K562 (cell line): ENCODE measurements at regions not wholly inside any gene's neighbourhood (a gene's known extent, or its start where the extent isn't known, plus 50 kb on each side); places are given as distances from the start of the nearest gene placed in this dataset.

ENCODE experiments used
- ATAC-seq: fragments of 200-7000 bp; cut with Tn5 transposase; 3 replicates; pipeline ENCODE4 v1.9.1; 2020; ENCODE audit warnings: moderate library complexity
- BruUV-seq: library from RNA; stranded (reverse); fragments of 400-500 nt; replicated peaks from 2 replicates; lab custom pipeline; 2021; lab: Mats Ljungman, UMichigan
- CTCF ChIA-PET: fragments of 300-600 bp; formaldehyde crosslinking; extraction: SDS; loops from one replicate; lab custom pipeline; 2021; ENCODE audit warnings: low intra/inter-chr PET ratio; lab: Yijun Ruan, JAX
- POLR2A ChIA-PET: fragments of 300-600, 350-650 bp; sonication (Branson Sonifier 250); formaldehyde crosslinking; extraction: SDS; loops from one replicate; lab custom pipeline; 2021; ENCODE audit warnings: antibody characterized with exemption, inconsistent platforms; lab: Yijun Ruan, JAX
- DNase-seq, 4 experiments: peaks; one replicate each; pipeline versions ENCODE4 v3.0.0 to v3.0.0-alpha.2; 2011 to 2018; ENCODE audit warnings: low spot score in 3 of 4, mixed read lengths in 3 of 4; ENCODE audit errors: extremely low read depth in 1 of 4
- FAIRE-seq: peaks from 2 replicates; lab custom pipeline; 2011; peaks lifted over from hg19 to GRCh38; lab: Jason Lieb, UNC
- H2AFZ ChIP-seq: 2 replicates; pipeline ENCODE4 v1.6.0; 2011; ENCODE audit warnings: low read depth, low read length, control low read depth, inconsistent platforms
- H3K27ac ChIP-seq: fragments of 200-600 bp; 3 replicates; pipeline ENCODE4 v1.8.0; 2011; ENCODE audit warnings: low read depth, mild to moderate bottlenecking, control low read depth, inconsistent platforms, low read length, moderate library complexity, mixed read lengths; ENCODE audit errors: extremely low read depth
- H3K27me3 ChIP-seq, 2 experiments: fragments of 300-600 bp in 1 of 2; 2 replicates in 1 of 2; 3 replicates in 1 of 2; pipeline versions ENCODE4 v1.6.0 to v1.8.0; 2011; ENCODE audit warnings: inconsistent platforms in 2 of 2, low read length in 2 of 2, mild to moderate bottlenecking in 1 of 2, mixed read lengths in 1 of 2, moderate library complexity in 1 of 2; ENCODE audit not compliant: control insufficient read depth in 2 of 2, insufficient read depth in 2 of 2
- H3K36me3 ChIP-seq: fragments of 300-600 bp; 3 replicates; pipeline ENCODE4 v1.8.0; 2011; ENCODE audit warnings: mild to moderate bottlenecking, low read length, inconsistent platforms; ENCODE audit not compliant: control insufficient read depth, insufficient read depth
- H3K4me1 ChIP-seq, 2 experiments: fragments of 200-600 bp in 1 of 2; replicated peaks in 1 of 2; 2 replicates in 1 of 2; 3 replicates in 1 of 2; pipeline versions ENCODE4 v1.5.1 to v1.8.0; 2011; ENCODE audit warnings: inconsistent platforms in 2 of 2, low read length in 2 of 2, mild to moderate bottlenecking in 1 of 2, mixed read lengths in 1 of 2, moderate library complexity in 1 of 2; ENCODE audit not compliant: control insufficient read depth in 2 of 2, insufficient read depth in 2 of 2
- H3K4me2 ChIP-seq: 2 replicates; pipeline ENCODE4 v1.6.1; 2011; ENCODE audit warnings: low read length, control low read depth, inconsistent platforms, mixed read lengths; ENCODE audit not compliant: insufficient read depth
- H3K4me3 ChIP-seq: fragments of 200-600 bp; sonication (generic), shearing (Covaris generic); 2 replicates; pipeline ENCODE4 v1.5.1; 2016; ENCODE audit warnings: control low read depth, inconsistent platforms
- H3K79me2 ChIP-seq: fragments of 200-600 bp; 3 replicates; pipeline ENCODE4 v1.8.0; 2011; ENCODE audit warnings: low read length, inconsistent platforms; ENCODE audit not compliant: control insufficient read depth, insufficient read depth
- H3K9ac ChIP-seq, 2 experiments: 2 replicates each; pipeline versions ENCODE4 v1.6.0 to v1.6.1; 2011; ENCODE audit warnings: low read depth in 2 of 2, low read length in 2 of 2, control low read depth in 1 of 2, inconsistent platforms in 1 of 2, mild to moderate bottlenecking in 1 of 2, mixed read lengths in 1 of 2; ENCODE audit not compliant: insufficient read depth in 1 of 2
- H3K9me1 ChIP-seq: one replicate; pipeline ENCODE4 v1.6.0; 2011; ENCODE audit warnings: inconsistent platforms, mild to moderate bottlenecking, low read length, moderate library complexity; ENCODE audit not compliant: control insufficient read depth, insufficient read depth
- H3K9me3 ChIP-seq: replicated peaks from 2 replicates; pipeline ENCODE4 v1.5.1; 2011; ENCODE audit warnings: low read depth, low read length, inconsistent platforms; ENCODE audit not compliant: control insufficient read depth, insufficient read depth
- H4K20me1 ChIP-seq: replicated peaks from 2 replicates; pipeline ENCODE4 v1.6.1; 2011; ENCODE audit warnings: low read length, inconsistent platforms, mixed read lengths; ENCODE audit not compliant: control insufficient read depth, insufficient read depth
- ATF3 ChIP-seq, 2 experiments: fragments of 450-650 bp in 1 of 2; sonication (generic) in 1 of 2; formaldehyde crosslinking in 1 of 2; IDR thresholded peaks in 1 of 2; conservative IDR thresholded peaks in 1 of 2; 2 replicates each; pipeline versions ENCODE4 v1.6.1 to v1.8.1; 2016 to 2023; ENCODE audit warnings: mild to moderate bottlenecking in 2 of 2, moderate library complexity in 2 of 2, inconsistent platforms in 1 of 2, missing genetic modification reagents in 1 of 2
- C11orf30 ChIP-seq: fragments of 450-650 bp; IDR thresholded peaks from 2 replicates; pipeline ENCODE4 v1.6.1; 2016; ENCODE audit warnings: low read depth, mild to moderate bottlenecking
- MYNN ChIP-seq, 2 experiments: sonication (generic); formaldehyde crosslinking in 1 of 2; IDR thresholded peaks; 2 replicates each; pipeline versions ENCODE4 v1.5.0 to v1.6.1; 2016 to 2020; ENCODE audit warnings: antibody characterized with exemption in 1 of 2, missing genetic modification reagents in 1 of 2
- PATZ1 ChIP-seq: fragments of 250-450 bp; sonication (Bioruptor Pico); IDR thresholded peaks from 2 replicates; pipeline ENCODE4 v1.5.0; 2020; ENCODE audit warnings: mild to moderate bottlenecking, borderline replicate concordance
- PML ChIP-seq: IDR thresholded peaks from 2 replicates; pipeline ENCODE4 v1.6.1; 2012; ENCODE audit warnings: low read length, inconsistent platforms
- PRMT5 ChIP-seq: sonication (generic); formaldehyde crosslinking; IDR thresholded peaks from 2 replicates; pipeline ENCODE4 v1.5.0; 2020; ENCODE audit warnings: missing genetic modification reagents
- PTTG1 ChIP-seq: fragments of 450-650 bp; IDR thresholded peaks from 2 replicates; pipeline ENCODE4 v1.6.1; 2016; ENCODE audit warnings: low read depth, mild to moderate bottlenecking, missing genetic modification characterization, missing compliant biosample characterization
- RBM34 ChIP-seq: fragments of 200-400 bp; formaldehyde crosslinking; IDR thresholded peaks from 2 replicates; pipeline ENCODE4 v1.6.1; 2018; ENCODE audit warnings: low read length, borderline replicate concordance; ENCODE audit not compliant: insufficient read depth
- THRA ChIP-seq: fragments of 450-650 bp; IDR thresholded peaks from 2 replicates; pipeline ENCODE4 v1.6.1; 2017; ENCODE audit warnings: mild to moderate bottlenecking, moderate library complexity
- ZNF395 ChIP-seq: fragments of 200-800 bp; sonication (Bioruptor generic); IDR thresholded peaks from 2 replicates; pipeline ENCODE4 v1.6.1; 2017; ENCODE audit warnings: missing genetic modification characterization, missing compliant biosample characterization
- ZNF445 ChIP-seq: fragments of 250-450 bp; sonication (Bioruptor Pico); IDR thresholded peaks from 2 replicates; pipeline ENCODE4 v1.4.0; 2020; ENCODE audit warnings: low read depth, mild to moderate bottlenecking, moderate library complexity
- WGBS: fragments of 100-300 bp; shearing (Covaris generic); methylation state at CpG from one replicate; pipeline ENCODE4 v1.1.6; 2016; ENCODE audit warnings: low coverage, mixed read lengths; ENCODE audit not compliant: insufficient coverage; ENCODE audit errors: missing lambda C conversion rate; 5-methylcytosine and 5-hydroxymethylcytosine counted together
- in situ Hi-C: fragments of 300-500 bp; cut with MboI; formaldehyde crosslinking; loops from 4 replicates; pipeline ENCODE4 v1.15.0; 2018; ENCODE audit warnings: inconsistent platforms, mixed read lengths
- intact Hi-C: fragments of 100-400 bp; cut with micrococcal nuclease; formaldehyde crosslinking; loops from 2 replicates; pipeline ENCODE4 v1.14.2; 2022

GRCh38 chr14:97854918-97855317 is 1057.7 kb downstream of the VRK1 start (continued):
- no peak for TF ChIP-seq PATZ1 (CRISPR knock-in tag)
- no peak for TF ChIP-seq ZNF395 (CRISPR knock-in tag)
- no peak for TF ChIP-seq C11orf30

GRCh38 chr14:97866195-97866594 is 1069.0 kb downstream of the VRK1 start:
- intact Hi-C loops = no loop called here
- no peaks in the 10 kb centered on the region for H3K4me1 ChIP-seq
- H3K36me3 ChIP-seq = no peaks in the 10 kb centered on the region
- H4K20me1 ChIP-seq = no peaks in the 10 kb centered on the region
- WGBS = 5% methylated on average over 2 of the region's 2 CpGs
- H2AFZ ChIP-seq = no peak overlapping the region
- DNase-seq = no peak
- BruUV-seq = no TSS peak
- ChIA-PET POLR2A (no interaction called here), CTCF (no interaction called here)
- no peak overlapping the region for H3K4me3 ChIP-seq
- in situ Hi-C loops = no loop called here
- H3K9me1 ChIP-seq = no peaks in the 10 kb centered on the region
- no peak overlapping the region for H3K9ac ChIP-seq
- TF ChIP-seq MYNN (IDR thresholded peaks at IDR 0.05) (no peak), MYNN (CRISPR knock-in tag; IDR thresholded peaks at IDR 0.05) (no peak), PML (no peak), PTTG1 (tag) (no peak), THRA (no peak), RBM34 (no peak), PRMT5 (CRISPR knock-in tag) (no peak), ATF3 (IDR thresholded peaks at IDR 0.05) (no peak), ATF3 (CRISPR knock-in tag; conservative IDR thresholded peaks at IDR 0.05) (no peak), ZNF445 (CRISPR knock-in tag) (no peak)
- H3K9me3 ChIP-seq = no peaks in the 10 kb centered on the region
- no peaks in the 10 kb centered on the region for H3K79me2 ChIP-seq
- H3K27ac ChIP-seq = no peak overlapping the region
- H3K27me3 ChIP-seq = no peaks in the 10 kb centered on the region
- H3K4me2 ChIP-seq = no peak overlapping the region
- no peak for FAIRE-seq
- ATAC-seq = no peak
